ENCODE measurements at regions not wholly inside any gene's neighbourhood (a gene's known extent, or its start where the extent isn't known, plus 50 kb on each side); places are given as distances from the start of the nearest gene placed in this dataset.

DNA sequence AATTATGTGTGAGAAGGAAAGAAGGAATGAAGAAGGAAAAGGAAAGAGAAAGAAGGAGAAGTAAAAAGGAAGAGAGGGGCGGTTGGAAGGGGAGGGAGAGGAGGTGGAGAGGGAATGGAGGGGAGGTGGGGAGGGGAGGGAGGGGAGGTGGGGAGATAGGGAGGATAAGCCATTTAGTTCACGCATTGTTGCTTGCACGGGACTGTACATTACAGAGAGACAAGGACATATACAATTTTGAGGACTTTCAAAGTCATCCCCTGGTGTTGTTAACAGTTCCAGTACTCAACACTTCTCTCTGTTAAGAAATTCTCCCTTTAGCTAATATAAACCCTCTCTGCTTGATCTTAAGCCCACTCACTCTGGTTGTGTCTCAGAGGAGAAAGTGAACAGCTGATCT, 312.5 kb downstream of the GRIN2B start:
- H3K4me1 ChIP-seq (ENCODE audit: control insufficient read depth in 1 of 2, insufficient read depth in 1 of 2, low read depth in 1 of 2, low read length in 1 of 2) = no peaks in the 10 kb centered on the region
- no peaks in the 10 kb centered on the region for H3K36me3 ChIP-seq
- TF ChIP-seq, protein P1, sequence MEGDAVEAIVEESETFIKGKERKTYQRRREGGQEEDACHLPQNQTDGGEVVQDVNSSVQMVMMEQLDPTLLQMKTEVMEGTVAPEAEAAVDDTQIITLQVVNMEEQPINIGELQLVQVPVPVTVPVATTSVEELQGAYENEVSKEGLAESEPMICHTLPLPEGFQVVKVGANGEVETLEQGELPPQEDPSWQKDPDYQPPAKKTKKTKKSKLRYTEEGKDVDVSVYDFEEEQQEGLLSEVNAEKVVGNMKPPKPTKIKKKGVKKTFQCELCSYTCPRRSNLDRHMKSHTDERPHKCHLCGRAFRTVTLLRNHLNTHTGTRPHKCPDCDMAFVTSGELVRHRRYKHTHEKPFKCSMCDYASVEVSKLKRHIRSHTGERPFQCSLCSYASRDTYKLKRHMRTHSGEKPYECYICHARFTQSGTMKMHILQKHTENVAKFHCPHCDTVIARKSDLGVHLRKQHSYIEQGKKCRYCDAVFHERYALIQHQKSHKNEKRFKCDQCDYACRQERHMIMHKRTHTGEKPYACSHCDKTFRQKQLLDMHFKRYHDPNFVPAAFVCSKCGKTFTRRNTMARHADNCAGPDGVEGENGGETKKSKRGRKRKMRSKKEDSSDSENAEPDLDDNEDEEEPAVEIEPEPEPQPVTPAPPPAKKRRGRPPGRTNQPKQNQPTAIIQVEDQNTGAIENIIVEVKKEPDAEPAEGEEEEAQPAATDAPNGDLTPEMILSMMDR (IDR thresholded peaks at IDR 0.05) = no peak
- no peak overlapping the region for H3K4me3 ChIP-seq (ENCODE audit: low read depth in 1 of 2, low read length in 1 of 2)
- H3K27me3 ChIP-seq = peaks cover 4% of the 10 kb centered on the region
- no peaks in the 10 kb centered on the region for H3K9me3 ChIP-seq
- H3K27ac ChIP-seq = no peak overlapping the region

DNA sequence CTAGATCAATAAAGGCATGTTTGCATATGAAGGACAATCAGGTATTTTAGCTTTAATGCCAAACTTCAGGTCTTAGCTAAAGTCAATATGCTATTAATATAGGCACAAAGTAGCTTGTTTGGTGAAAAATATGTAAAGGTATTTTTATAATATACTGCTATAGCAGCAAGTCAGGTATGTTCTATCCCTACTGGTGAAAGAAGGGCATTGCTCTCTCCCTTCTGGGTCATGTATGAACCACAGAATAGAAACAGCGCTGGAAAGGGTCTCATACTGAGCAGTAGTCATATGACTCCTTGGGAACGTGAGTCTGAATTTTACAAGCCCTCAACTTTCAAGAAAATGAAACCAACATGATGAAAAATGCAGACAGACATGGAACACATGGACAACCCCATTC, 314.6 kb downstream of the GRIN2B start:
- no peak overlapping the region for H3K4me3 ChIP-seq (ENCODE audit: low read depth in 1 of 2, low read length in 1 of 2)
- peaks cover 4% of the 10 kb centered on the region for H3K27me3 ChIP-seq
- no peaks in the 10 kb centered on the region for H3K9me3 ChIP-seq
- H3K4me1 ChIP-seq (ENCODE audit: control insufficient read depth in 1 of 2, insufficient read depth in 1 of 2, low read depth in 1 of 2, low read length in 1 of 2) = no peaks in the 10 kb centered on the region
- no peaks in the 10 kb centered on the region for H3K36me3 ChIP-seq
- TF ChIP-seq, protein P1 (IDR thresholded peaks at IDR 0.05) = no peak
- H3K27ac ChIP-seq = no peak overlapping the region

DNA sequence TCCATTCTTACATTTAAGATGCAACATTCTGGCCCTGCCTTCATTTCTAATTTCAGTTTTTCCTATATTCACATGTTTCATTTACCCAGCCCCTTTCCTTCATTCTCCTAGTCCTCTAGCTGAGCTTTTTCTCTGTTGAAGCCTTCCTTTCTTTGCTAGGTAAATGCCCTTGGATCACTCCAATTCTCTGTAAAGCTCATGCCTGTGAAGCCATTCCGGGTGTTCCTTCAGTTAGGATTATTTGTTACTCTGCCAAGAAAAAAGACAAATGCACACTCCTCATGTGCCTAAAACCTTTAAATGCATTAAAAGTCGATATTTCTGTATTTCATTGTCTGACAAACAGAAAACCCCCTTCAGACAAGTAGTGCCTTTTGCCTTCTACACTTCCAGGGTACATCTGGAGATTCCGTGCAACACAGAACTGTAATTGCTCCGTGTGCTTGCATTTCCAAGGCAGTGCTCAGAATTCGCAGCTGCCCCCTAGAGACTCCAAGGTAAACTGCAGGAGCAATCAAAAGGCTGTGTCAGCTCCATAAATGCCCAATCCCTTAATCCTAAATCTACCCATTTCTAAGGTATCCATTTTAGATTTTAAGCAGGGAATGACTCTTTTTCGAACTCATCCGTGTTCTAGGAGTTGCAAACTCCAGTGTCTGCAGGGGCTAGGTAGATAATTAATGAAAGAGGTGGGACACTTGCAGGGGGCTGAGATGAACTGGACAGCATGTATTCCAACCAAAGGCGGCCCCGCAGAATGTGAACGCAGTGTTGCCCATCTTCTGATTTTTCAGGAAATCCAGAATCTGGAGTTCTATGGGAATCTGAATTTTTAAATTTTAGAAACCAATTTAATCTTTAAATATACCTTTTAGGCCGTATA, 320.2 kb downstream of the GRIN2B start:
- no peak overlapping the region for H3K4me3 ChIP-seq (ENCODE audit: low read depth in 1 of 2, low read length in 1 of 2)
- TF ChIP-seq, protein P1 (IDR thresholded peaks at IDR 0.05) = no peak
- no peaks in the 10 kb centered on the region for H3K9me3 ChIP-seq
- no peak overlapping the region for H3K27ac ChIP-seq
- H3K36me3 ChIP-seq = no peaks in the 10 kb centered on the region
- no peaks in the 10 kb centered on the region for H3K4me1 ChIP-seq (ENCODE audit: control insufficient read depth in 1 of 2, insufficient read depth in 1 of 2, low read depth in 1 of 2, low read length in 1 of 2)
- H3K27me3 ChIP-seq = peaks cover 10% of the 10 kb centered on the region

DNA sequence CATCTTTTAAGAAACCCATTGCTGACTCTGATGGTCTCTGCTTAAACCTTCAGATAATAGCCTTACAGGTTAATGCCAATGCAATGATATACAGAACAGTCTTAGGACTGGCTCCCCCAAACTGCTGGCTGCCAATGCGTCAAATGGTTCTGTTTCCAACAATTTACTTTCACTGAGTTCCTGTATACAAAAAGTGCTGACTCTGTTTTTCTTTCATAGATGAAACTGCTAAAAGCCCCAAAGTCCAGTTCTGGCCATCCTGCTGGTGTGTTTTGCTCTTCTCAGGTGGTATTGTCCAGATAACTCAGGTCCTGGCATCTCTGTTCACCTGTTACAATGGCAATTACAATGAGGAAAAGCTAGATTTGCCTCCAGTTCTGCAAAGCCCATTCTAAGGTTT, 326.9 kb downstream of the GRIN2B start:
- no peaks in the 10 kb centered on the region for H3K36me3 ChIP-seq
- TF ChIP-seq, protein P1 (IDR thresholded peaks at IDR 0.05) = no peak
- H3K4me3 ChIP-seq (ENCODE audit: low read depth in 1 of 2, low read length in 1 of 2) = no peak overlapping the region
- no peak overlapping the region for H3K27ac ChIP-seq
- H3K4me1 ChIP-seq (ENCODE audit: control insufficient read depth in 1 of 2, insufficient read depth in 1 of 2, low read depth in 1 of 2, low read length in 1 of 2) = no peaks in the 10 kb centered on the region
- H3K9me3 ChIP-seq = no peaks in the 10 kb centered on the region
- no peaks in the 10 kb centered on the region for H3K27me3 ChIP-seq

DNA sequence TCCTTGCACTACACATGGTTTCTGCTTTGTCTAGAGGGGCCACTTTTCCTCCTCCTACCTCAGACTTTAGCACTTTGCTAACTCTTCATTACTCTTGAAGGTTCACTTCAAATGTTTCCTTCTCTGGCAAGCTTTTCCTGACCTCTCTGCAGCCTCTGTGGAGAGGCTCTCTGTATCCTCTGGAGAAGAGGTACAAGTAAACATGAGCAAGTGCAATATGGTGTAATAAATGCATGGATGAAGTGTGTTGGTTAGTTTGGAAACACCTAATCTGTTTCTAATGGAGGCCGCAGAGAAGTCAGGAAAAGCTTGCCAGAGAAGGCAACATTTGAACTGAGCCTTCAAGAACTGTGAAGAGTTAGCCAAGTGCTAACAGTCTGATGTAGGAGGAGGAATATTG, 329.3 kb downstream of the GRIN2B start:
- no peaks in the 10 kb centered on the region for H3K4me1 ChIP-seq (ENCODE audit: control insufficient read depth in 1 of 2, insufficient read depth in 1 of 2, low read depth in 1 of 2, low read length in 1 of 2)
- H3K36me3 ChIP-seq = no peaks in the 10 kb centered on the region
- TF ChIP-seq, protein P1 (IDR thresholded peaks at IDR 0.05) = no peak
- H3K4me3 ChIP-seq (ENCODE audit: low read depth in 1 of 2, low read length in 1 of 2) = no peak overlapping the region
- H3K27me3 ChIP-seq = no peaks in the 10 kb centered on the region
- H3K27ac ChIP-seq = no peak overlapping the region
- H3K9me3 ChIP-seq = no peaks in the 10 kb centered on the region
